DMS114 treated with DMSO at 0.1 percent for 48 hours (cell line): ENCODE measurements at regions not wholly inside any gene's neighbourhood (a gene's known extent, or its start where the extent isn't known, plus 50 kb on each side); places are given as distances from the start of the nearest gene placed in this dataset.
"Not testable (repeated sequence)": the region's sequence is repeated elsewhere in the genome, so short reads cannot be mapped to it uniquely, and the experiment has no call there.

Experiments used
- DNase-seq: peaks from one replicate; lab custom pipeline; 2025; ENCODE audit not compliant: unreplicated experiment; lab: John Stamatoyannopoulos, UW

DNA sequence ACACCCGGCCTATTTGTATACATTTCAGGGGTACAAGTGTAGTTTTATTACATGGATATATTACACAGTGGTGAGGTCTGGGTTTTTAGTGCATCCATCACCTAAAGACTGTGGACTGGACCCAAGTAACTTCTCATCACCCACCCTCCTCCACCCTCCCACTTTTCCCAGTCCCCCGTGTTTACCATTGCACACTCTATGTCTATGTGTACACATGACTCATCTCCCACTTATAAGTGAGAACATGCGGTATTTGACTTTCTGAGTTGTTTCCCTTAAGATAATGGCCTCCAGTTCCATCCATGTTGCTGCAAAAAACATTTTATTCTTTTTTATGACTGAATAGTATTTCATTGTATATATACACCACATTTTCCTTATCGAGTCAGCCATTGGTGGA, 98.9 kb upstream of the WAC start:
- DNase-seq = no peak

DNA sequence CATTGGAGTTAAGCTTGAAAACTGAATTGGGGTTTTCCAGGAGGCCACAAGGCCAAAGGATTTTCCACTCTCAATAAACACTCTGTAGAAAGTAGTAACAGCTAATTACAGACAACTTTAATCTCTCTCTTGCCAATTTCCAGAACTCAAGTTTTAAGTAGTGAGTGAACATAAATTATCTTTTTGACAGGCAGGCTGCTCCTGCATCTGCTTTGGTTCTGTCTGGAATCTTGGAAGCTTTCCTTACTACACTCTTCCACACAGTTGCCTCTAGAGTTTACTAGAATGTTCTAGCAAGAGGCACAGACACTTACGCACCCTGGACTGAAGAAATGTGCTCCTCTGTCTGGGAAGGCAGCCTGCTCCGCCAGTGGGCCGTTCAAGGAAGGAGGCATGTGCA, 90.5 kb upstream of the WAC start:
- no peak for DNase-seq

DNA sequence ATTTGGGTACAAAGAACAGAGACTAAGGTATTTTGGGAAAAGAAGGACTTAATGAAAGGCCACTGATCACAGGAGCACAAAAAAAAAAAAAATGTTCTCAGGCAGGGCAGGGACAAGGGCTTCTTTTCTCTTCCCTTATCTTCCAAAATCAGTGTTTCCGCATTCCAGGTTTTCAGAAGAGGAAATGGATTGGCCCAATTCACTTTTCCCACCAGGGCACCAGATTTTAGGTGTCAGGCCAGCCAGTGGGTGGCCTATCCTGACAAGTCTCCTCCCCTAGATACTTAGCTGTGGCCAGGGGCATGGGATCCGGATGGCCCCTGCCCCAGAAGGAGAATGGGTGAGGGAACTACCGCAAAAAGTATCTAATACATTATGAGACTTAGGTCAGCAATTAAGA, 88.9 kb upstream of the WAC start:
- no peak for DNase-seq

DNA sequence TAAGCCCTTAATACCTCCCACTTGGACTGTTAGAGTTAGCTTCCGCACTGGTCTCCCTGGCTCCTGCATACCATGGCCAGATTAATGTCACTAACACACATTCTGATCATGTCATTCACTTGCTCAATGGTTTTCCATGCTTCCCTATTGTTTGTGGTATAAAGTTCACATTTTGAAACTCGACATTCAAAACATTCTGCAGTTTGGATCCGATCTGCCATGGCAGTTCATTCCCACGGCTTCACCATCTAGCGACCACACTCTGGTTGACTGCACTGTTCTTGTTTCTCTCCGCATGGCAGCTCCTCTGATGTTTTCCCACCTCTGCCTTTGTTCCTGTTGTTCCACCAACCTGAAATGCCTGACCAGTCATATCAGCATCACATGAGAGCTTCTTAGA, 87.4 kb upstream of the WAC start:
- no peak for DNase-seq

DNA sequence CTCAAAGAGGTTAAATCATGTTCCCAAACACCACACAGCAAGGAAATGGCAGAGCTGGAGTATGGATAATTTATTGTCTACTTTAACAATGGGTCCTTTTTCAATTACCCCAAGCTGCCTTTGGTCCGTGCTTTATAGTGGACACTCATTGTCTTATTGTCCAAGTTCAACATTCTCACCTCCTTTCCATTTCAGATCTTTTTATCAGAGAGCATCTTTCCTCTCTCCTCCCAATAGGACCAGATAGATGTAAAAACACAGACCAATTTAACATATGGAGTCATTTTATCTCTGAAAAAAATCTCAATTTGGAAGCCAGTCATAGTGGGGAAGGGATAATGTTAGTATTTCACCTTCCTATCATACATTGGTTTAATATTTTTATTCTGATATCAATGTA, 83.5 kb upstream of the WAC start:
- no peak for DNase-seq

DNA sequence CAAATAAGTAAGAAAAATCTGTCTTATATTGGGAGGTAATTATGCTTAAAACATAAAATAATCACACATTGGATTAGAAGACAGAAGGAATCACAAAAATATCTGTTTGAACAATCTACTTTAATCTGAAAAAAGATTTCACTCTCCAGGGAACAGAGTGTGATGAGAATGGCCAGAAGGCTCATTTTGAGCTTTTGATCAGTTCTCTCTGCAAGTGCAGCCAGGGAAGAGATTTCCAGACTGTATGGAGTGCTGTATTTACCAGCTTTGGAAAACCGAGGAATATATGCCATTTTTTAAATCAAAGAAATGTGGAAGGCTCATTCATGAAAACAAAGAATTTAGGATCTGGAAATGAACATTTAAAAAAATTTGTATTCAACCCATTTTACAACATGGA, 83.0 kb upstream of the WAC start:
- no peak for DNase-seq

DNA sequence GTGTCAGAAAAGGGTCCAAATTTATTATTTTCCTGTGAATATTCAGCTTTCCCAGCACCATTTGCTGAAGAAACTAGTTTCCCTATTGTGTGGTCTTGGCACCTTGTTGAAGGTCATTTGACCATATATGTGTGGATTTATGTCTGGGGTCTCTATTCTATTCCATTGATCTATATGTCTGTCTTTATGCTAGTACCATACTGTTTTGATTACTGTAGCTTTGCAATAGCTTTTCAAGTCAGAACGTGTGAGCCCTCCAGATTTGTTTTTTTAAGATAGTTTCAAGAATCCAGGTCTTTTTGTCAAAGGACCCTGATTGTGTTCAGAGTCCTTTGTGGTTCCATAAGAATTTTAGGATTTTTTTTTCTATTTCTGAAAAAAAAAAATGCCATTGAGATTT, 79.0 kb upstream of the WAC start:
- no peak for DNase-seq

DNA sequence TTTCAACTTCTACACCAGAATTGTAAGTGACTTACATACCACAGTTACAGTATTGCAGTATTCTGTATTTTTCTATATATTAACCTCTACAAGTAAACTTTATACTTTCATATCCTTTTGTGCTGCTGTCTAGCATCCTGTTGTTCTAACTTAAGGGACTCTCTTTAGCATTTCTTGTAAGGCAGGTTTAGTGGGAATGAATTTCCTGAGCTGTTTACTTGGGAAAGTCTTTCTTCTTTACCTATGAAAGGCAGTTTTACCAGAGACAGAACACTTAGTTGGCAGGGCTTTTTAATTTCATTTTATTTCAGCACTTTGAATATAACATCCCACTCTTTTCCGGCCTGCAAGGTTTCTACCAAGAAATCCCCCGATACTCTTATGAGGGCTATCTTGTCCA, 75.8 kb upstream of the WAC start:
- DNase-seq = no peak

DNA sequence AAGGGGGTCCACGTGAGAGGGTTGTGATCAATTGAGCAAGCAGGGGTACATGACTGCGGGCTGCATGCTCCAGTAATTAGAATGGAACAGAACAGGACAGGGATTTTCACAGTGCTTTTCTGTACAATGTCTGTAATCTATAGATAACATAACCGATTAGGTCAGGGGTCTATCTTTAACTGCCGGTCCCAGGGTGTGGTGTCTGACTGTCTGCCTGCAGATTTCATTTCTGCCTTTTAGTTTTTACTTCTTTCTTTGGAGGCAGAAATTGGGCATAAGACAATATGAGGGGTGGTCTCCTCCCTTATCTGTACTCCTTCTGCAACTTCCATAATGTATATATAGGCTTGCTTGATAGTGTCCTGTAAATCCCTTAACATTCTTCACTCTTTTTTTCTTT, 75.0 kb upstream of the WAC start:
- not testable (repeated sequence) for DNase-seq

DNA sequence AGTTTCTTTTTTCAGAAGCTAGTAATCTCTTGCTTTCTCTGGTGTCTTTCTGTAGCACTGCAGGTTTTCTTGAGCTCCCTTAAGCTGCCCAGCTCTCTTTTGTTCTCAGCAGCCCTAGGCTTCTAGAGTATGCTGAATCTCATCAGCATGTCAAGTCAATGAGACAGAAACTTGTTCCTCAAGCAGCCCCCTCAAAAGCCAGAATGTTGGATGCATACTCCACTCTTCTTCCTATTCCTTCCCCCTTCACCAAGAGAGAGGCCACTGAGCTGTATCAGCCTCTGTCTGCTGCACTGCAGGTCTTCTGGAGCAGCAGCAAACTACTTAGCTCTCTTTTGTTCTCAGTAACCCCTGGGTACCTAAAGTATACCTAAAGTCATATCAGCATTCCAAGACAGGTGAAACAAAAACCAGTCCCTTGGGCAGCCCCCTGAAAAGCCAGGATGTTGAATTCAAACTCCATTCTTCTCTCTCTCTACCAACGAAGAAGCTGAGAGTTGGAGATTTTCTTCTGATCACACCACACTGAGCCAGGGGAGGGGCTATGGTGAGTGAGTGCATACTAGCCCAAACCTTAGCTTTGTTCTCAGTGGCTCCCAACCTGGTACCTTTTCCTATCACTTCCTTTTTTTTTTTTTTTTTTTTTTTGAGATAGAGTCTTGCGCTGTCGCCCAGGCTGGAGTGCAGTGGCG, 73.3 kb upstream of the WAC start:
- DNase-seq = no peak

DNA sequence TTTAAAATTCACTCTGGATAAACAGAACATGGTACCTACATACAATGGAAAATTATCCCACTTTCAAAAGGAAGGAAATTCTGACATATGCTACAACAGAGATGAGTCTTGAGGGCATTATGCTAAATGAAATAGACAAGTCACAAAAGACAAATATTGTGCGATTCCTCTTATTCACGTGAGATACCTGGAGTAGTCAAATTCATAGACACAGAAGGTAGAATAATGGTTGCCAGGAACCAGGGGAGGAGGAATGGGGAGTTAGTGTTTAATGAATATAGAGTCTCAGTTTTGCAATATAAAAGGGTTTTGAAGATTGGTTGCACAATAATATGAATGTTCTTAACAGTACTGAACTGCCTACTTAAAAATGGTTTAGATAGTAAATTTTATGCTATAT, 69.8 kb upstream of the WAC start:
- no peak for DNase-seq

DNA sequence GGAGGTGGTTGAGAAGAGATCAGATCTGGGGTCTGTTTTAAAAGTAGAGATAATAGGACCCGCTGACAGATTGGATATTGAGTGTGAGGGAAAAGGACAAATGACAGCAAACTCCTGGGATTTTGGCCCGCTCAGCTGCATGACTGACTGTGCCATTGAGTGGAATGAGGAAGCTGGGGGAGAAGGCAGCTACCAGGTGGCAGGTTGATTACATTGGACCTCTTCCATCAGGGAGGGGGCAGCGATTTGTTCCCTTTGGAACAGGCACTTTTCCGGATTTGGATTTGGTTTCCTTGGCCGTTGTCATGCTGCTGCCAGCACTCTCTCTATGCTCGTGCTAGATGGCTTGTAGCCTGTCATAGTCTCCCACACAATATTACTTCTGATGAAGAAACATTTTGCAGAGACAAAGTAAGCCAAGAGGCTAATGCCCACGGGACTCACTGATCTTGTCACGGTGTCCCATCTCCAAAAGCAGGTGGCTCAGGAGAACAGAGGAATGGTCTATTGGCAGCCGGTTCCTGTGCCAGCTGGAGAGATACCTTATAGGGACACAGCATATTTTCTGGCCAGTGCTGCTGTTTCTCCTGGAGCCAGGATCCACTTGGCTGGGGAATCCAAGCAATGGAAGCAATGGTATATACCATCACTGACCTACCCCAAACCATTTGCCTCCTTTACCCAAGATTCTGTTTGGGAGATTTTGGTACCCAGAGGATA, 69.1 kb upstream of the WAC start:
- DNase-seq = no peak

DNA sequence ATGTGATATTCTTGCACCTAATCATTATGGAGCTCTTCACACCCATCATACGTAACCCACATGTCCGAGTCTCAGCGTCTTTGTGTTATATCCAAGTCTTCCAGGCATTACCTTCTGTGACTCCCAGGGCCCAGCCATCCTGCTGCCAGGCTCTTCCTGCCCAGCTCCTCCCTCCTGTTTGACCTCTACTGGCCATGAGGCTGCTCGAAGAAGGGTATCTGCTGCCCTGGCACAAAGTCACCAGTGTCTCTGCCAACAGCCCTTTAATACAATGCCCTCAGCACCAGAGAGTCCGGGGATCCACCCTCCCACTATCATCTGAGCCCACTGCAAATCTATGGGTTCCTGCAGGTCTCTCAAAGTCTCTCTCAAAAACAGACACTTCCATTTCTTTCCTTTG, 65.3 kb upstream of the WAC start:
- no peak for DNase-seq

DNA sequence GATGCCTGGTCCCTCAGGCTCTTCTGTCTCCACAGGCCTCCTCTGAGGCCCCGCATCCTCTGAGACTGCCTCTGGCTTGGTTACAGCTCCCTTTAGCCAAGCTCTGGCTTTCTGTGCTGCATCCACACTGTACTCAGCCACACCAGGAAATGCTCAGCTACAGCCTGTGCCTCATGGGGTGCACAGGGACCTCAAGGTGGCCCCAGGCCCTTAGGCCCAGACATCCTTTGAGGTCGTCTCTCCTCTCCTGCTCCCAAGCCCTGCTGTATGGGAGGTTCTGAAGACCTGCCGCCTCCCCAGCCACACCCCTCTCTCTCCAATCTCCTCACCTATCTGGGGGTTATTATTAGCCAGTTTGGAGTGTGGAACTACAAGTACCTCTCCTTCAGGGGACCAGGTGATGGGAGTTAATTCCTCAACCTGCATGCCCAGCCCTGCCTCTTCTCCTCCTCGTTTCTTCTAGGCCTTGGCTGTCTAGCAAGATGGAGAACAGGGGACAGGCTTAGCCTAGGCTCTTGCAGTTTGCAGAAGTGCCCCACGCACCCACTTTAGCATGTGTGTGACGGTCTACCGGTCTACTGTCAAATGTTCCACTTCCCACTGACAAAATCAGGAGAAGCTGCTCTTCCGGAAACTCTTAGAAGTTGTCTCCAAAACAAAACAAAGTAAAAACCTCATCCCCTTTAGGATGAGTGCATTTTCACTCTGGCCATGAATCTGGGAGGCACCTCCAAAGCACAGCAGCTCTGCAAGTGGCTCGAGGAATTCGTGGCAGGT, 64.0 kb upstream of the WAC start:
- no peak for DNase-seq

DNA sequence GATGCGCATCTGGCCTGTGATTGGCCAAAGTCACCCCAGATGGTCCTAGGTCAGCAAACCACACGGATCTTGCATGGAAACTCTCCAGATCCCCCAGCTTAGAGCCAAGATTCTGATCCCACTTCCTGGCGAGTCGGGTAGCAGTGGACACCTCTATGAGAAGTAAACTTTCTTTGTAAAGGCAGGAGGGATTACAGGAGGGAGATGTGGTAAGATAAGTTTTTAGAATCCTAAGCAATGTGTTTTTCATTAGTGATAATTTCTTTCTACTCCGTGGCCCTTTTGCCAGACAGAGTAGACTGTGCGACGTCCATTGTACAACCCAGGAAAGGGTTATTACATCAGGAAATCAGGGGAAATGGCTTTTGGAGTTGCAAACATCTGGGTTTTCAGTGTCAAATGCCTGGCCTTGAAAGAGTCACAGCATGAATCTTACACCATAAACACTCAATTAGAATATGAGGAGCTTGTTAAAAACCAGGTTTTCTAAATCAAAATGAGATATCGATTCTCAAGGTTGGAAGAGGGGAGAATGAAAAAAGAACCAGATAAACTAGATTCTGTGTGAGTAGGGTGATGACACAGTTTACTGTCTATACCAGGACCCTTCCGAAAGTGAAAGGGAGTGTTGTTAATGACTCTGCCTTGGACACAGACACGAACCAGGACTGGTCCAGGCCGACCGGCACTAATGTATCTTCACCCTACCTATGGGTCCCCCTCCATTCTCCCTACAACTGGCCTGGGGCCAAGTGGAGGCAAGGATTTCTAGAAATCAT, 61.9 kb upstream of the WAC start:
- no peak for DNase-seq

DNA sequence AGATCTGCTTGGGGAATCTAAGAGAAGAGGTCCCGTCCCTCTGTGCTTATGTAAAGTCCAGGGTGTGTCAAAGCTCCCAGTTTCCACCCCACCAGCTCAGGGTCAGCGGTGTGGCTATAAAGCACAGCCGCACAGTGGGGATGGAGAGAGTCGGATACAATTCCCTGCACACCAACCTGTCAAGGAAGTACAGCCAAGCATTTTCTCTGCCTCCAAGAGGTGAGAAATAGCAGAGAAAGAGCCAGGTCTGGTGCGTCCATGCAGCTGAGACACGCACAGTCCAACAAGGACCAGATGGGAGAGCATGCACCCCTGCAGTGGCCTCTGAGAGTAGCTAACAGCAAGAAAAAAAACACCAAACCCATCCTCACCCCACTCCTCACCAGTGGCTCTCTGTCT, 61.3 kb upstream of the WAC start:
- DNase-seq = no peak

DNA sequence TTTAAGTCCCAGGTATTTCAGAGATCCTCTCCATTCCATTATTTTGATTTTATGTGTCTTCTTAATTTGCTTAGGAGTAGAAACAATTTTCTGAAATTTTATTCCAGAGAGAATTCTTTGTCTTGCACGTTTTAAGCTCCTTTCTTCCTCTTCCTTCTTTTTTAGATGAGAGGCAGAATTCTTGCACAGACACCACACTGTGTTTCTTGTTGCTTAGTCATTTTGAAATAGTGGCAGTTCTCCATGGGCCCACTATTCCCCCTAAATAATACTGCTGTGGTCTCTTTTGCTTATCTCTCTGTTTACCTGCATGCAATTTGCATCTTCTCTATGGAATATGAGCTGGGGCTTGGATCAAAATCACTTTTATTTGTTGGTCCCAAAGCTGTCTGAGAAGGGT, 54.3 kb upstream of the WAC start:
- no peak for DNase-seq

DNA sequence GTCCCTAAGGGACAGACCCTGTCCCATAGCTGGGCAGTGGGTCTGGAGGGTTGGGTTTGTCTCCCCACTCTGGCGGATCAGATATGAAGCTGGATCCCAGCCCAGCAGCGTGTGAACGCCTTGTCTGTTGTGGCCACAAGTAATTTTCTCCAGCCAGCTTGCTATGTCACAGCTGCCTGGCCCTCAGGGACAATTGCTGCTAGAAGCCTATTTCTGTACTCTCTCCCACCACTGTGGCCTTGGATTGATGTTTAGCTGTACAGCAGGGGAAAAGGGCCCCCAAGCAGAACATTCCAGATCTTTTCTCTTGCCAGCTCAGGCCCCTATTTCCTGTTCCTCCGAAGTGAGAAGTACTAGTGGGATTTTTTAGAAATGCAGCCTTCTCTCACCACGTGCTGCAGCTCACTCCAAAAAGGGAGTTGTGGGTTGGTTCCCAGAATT, 53.5 kb upstream of the WAC start:
- DNase-seq = no peak

DNA sequence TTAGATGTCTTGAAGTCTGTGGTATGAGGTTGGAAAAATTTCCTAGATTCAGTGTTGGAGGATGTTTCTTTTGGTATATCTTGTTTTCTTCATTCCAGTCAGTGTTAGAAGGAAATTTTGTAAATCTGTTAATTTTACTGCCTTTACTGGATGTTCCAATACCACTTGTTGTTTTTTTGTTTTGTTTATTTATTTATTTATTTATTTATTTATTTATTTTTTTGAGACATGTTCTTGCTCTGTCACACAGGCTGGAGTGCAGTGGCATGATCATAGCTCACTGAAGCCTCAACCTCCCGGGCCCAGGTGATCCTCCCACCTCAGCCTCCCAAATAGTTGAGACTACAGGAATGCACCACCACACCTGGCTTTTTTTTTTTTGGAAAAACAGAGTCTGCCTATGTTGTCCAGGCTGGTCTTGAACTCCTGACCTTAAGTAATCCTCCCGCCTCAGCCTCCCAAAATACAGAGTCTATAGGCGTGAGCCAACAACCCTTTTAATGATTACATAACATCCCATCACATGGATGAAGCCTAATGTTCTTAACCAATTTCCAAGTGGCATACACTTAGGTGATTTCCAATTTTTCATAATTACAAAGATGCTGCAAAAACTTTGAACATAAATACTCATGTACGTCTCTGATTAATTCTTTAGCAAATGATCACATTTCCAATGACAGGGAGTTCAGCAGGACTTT, 52.8 kb upstream of the WAC start:
- no peak for DNase-seq

DNA sequence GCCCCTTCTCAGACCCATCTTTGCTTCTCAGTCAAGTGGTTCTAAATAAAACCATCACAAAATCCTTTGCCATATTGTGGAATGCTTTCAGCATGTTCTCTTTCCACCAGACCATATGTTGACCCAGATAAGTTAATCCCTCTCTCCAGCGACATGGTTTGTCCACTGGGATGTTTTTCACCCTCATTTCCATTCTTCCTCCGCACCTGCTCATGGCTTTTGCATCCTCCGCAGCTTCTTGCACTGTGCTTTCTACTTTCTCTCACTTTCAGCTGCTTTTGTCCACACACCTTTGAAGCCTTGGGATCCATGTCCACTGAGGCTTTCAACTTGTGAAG, 52.3 kb upstream of the WAC start:
- no peak for DNase-seq

DNA sequence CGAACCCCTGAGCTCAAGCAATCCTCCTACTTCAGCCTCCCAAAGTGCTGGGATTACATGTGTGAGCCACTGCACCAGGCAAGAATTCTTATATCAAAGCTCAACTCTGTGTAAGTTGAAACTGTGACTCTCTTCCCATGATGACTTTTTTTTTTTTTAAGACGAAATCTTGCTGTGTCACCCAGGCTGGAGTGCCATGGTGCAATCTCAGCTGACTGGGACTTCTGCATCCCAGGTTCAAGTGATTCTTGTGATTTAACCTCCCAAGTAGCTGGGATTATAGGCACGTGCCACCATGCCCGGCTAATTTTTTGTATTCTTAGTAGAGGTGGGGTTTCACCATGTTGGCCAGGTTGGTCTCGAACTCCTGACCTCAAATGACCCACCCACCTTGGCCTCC, 51.6 kb upstream of the WAC start:
- DNase-seq = not testable (repeated sequence)
